ENCODE measurements at regions not wholly inside any gene's neighbourhood (a gene's known extent, or its start where the extent isn't known, plus 50 kb on each side); places are given as distances from the start of the nearest gene placed in this dataset.

DNA sequence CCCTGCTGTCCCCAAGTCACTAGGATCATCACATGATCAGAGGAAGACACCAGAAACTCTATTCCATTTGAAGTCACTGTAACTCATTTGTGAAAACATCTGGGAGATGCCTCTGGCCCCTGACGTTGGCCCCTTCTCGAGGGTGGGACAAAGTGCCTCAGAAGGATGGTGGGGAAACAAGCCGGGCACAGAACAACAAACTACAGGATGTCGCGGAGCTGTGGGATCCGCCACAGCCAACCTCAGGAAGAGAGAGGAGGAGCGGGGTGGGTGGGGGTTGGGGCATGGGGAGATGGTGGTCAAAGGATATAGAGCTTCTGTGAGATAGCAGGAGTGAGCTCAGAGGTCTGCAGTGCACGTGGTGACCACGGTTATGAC is 265.6 kb upstream of the TCERG1L start:
- H3K9me3 ChIP-seq (ENCODE audit: control insufficient read depth in 4 of 4, insufficient read depth in 3 of 4, low read length in 3 of 4): no peaks in the 10 kb centered on the region
- no peak overlapping the region for H3K4me3 ChIP-seq
- TF ChIP-seq, protein P1, sequence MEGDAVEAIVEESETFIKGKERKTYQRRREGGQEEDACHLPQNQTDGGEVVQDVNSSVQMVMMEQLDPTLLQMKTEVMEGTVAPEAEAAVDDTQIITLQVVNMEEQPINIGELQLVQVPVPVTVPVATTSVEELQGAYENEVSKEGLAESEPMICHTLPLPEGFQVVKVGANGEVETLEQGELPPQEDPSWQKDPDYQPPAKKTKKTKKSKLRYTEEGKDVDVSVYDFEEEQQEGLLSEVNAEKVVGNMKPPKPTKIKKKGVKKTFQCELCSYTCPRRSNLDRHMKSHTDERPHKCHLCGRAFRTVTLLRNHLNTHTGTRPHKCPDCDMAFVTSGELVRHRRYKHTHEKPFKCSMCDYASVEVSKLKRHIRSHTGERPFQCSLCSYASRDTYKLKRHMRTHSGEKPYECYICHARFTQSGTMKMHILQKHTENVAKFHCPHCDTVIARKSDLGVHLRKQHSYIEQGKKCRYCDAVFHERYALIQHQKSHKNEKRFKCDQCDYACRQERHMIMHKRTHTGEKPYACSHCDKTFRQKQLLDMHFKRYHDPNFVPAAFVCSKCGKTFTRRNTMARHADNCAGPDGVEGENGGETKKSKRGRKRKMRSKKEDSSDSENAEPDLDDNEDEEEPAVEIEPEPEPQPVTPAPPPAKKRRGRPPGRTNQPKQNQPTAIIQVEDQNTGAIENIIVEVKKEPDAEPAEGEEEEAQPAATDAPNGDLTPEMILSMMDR (IDR thresholded peaks at IDR 0.05; ENCODE audit: control extremely low read depth, extremely low read depth): no peak
- H3K36me3 ChIP-seq (ENCODE audit: control insufficient read depth in 4 of 4, insufficient read depth in 4 of 4, low read length in 4 of 4): no peaks in the 10 kb centered on the region
- DNase-seq (no peak), ATAC-seq (ENCODE audit: insufficient read depth, low FRiP score) (no peak)
- H3K9ac ChIP-seq (ENCODE audit: insufficient read depth in 1 of 2, low read length in 2 of 2): no peak overlapping the region
- WGBS, 2 donors: 50 to 60% methylated on average over 9 of the region's 9 CpGs
- H3K27ac ChIP-seq (ENCODE audit: low read depth in 1 of 2, low read length in 1 of 2): no peak overlapping the region
- no peaks in the 10 kb centered on the region for H3K4me1 ChIP-seq (ENCODE audit: control insufficient read depth in 5 of 5, insufficient read depth in 5 of 5, low read length in 5 of 5)
- H3K27me3 ChIP-seq (ENCODE audit: control insufficient read depth in 3 of 3, insufficient read depth in 3 of 3, low read length in 2 of 3): no peaks in the 10 kb centered on the region

GRCh38 chr10:131577786-131578471 is 266.4 kb upstream of the TCERG1L start:
- TF ChIP-seq, protein P1 (IDR thresholded peaks at IDR 0.05; ENCODE audit: control extremely low read depth, extremely low read depth): no peak
- Histone ChIP-seq H3K27me3 (ENCODE audit: control insufficient read depth in 3 of 3, insufficient read depth in 3 of 3, low read length in 2 of 3) (no peaks in the 10 kb centered on the region), H3K36me3 (ENCODE audit: control insufficient read depth in 4 of 4, insufficient read depth in 4 of 4, low read length in 4 of 4) (no peaks in the 10 kb centered on the region), H3K9ac (ENCODE audit: insufficient read depth in 1 of 2, low read length in 2 of 2) (no peak overlapping the region), H3K9me3 (ENCODE audit: control insufficient read depth in 4 of 4, insufficient read depth in 3 of 4, low read length in 3 of 4) (no peaks in the 10 kb centered on the region), H3K4me3 (no peak overlapping the region), H3K4me1 (ENCODE audit: control insufficient read depth in 5 of 5, insufficient read depth in 5 of 5, low read length in 5 of 5) (no peaks in the 10 kb centered on the region), H3K27ac (ENCODE audit: low read depth in 1 of 2, low read length in 1 of 2) (no peak overlapping the region)
- 93 to 94% methylated on average over 23 to 24 of the region's 24 CpGs for WGBS, 2 donors
- no peak for ATAC-seq (ENCODE audit: insufficient read depth, low FRiP score)
- DNase-seq: no peak

DNA sequence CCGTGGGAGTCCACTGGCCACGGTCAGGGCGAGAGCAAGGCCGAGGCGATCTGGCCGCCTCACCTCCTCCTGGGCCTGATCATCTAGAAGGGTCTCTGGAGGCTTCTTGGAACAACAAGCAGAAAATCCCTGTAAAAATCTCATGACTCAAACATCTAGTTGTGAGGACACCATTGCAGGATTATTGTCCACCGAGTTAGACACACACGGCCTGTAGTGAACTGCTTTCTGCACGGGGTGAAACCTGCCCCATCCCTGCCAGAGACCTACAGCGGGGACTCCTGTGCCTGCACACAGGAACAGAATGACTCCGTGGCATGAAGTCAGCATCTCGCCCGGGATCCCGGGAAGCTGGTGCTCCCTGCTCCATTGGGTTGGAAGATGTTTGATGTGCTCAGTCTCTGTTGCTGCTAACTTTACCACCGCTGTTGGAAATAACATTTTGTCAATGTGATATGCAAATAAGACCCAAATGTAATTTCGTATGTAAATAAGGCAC is 267.0 kb upstream of the TCERG1L start:
- ATAC-seq (ENCODE audit: insufficient read depth, low FRiP score) (no peak), DNase-seq (no peak)
- 89% methylated on average over 16 of the region's 16 CpGs for WGBS, 2 donors
- TF ChIP-seq, protein P1 (IDR thresholded peaks at IDR 0.05; ENCODE audit: control extremely low read depth, extremely low read depth): no peak
- H3K27me3 ChIP-seq (ENCODE audit: control insufficient read depth in 3 of 3, insufficient read depth in 3 of 3, low read length in 2 of 3): no peaks in the 10 kb centered on the region
- H3K36me3 ChIP-seq (ENCODE audit: control insufficient read depth in 4 of 4, insufficient read depth in 4 of 4, low read length in 4 of 4): no peaks in the 10 kb centered on the region
- no peaks in the 10 kb centered on the region for H3K4me1 ChIP-seq (ENCODE audit: control insufficient read depth in 5 of 5, insufficient read depth in 5 of 5, low read length in 5 of 5)
- no peaks in the 10 kb centered on the region for H3K9me3 ChIP-seq (ENCODE audit: control insufficient read depth in 4 of 4, insufficient read depth in 3 of 4, low read length in 3 of 4)
- no peak overlapping the region for H3K4me3 ChIP-seq
- no peak overlapping the region for H3K27ac ChIP-seq (ENCODE audit: low read depth in 1 of 2, low read length in 1 of 2)
- no peak overlapping the region for H3K9ac ChIP-seq (ENCODE audit: insufficient read depth in 1 of 2, low read length in 2 of 2)
